NCI-H510A treated with DMSO at 0.1 percent for 48 hours (cell line): ENCODE measurements at regions not wholly inside any gene's neighbourhood (a gene's known extent, or its start where the extent isn't known, plus 50 kb on each side); places are given as distances from the start of the nearest gene placed in this dataset.

Source experiments
- DNase-seq: peaks from one replicate; lab custom pipeline; 2025; lab: John Stamatoyannopoulos, UW

DNA sequence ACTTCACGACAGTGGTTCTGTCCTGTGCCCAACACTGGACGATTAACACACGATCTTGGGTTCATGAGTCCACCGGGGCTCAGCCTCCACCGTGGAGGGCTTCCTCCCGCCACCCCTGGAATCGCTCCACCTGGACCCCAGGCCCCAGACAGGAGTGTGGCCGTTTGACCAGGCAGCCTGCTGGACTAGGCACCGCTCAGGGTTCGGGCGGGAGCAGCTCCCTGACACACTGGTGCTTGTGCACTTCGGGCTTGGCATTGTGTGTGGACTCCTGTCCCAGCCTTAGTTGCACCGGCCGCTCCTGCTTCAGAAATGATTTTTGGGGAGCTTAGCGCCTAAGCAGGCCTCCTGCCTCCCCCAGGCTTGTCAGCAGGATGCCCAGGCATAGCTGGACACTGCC, 617.4 kb upstream of the SALL3 start:
- DNase-seq, result no peak

DNA sequence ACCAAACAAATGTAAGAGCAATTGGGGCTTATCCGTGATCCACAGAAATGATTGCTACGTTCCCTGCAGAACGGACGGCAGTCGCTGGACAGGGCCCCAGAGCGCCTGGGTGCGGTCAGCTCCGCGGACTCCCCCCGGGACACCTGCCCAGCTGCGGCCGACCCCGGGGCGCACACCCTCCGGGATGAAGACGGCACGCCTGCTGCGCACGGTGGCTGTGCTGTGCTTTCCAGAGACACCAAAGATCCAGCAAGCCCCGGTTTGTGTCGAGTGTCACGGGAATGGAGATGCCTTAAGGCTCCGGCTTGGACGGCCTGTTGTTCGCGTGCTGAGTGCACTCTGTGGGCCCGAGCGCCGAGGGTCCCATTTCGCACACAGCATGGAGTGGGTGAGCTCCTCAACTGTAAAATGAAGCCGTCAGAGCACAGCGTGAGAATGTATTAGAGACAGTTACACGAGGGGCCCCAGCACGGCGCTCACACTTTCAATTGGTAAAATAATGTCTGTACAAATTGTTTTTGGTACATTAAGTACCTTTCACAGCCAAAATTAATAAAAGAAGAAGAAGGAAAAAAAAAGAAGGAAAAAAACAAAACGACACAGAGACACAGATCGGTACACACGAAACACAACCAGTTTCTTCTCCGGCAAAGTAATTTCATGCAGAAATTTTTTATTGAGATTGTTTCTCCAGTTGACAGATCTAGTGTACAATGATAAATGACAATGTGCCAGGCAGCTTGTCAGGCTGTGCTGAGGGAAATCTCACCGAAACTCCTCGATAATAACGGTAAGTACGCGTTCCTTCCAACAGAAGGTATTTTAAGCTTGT, 615.8 kb upstream of the SALL3 start:
- no peak for DNase-seq

GRCh38 chr18:78364388-78364960, 615.1 kb upstream of the SALL3 start:
- DNase-seq, result no peak

- no peak for DNase-seq
These were observed 611.6 kb upstream of the SALL3 start for GRCh38 chr18:78367996-78368395.

DNA sequence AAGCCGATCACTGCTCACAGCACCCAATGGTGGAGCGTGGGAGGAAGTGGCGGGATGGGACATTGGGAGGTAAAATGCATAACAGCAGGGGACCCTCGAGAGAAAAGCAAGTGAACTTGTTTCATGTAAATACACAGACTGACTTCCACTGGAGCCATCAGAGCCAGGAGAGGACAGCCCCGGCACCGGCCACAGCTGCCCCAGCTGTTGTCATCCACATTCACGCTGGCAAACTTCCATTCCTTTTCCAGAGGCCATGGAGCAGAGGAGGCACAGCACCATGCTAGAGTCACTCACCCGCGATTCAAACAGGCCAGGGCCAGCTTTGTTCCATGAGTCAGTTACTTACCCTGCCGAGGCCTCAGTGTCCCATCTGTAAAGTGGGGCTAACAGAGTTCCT, 610.9 kb upstream of the SALL3 start:
- no peak for DNase-seq

DNA sequence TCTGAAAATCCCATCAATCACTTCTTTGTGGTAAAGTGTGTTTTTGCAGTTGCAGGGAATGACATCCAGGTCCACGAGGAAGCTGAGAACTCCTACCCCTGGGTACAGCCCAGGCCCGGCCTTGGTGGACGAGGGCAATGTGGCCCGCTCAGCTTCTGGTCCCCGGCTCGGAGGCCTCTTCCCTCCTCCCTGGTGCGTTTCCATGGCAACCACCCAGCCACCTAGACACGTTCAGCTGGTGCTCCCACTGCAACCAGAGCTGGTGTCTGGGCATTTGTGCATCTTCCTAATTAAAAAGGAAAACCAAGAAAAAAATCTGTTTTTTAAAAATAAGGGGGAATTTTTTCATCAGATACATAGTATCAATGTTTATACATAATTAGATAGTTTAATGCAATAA, 603.6 kb upstream of the SALL3 start:
- DNase-seq, result no peak

- DNase-seq, result no peak
These were observed 601.2 kb upstream of the SALL3 start for GRCh38 chr18:78378403-78378802.

DNA sequence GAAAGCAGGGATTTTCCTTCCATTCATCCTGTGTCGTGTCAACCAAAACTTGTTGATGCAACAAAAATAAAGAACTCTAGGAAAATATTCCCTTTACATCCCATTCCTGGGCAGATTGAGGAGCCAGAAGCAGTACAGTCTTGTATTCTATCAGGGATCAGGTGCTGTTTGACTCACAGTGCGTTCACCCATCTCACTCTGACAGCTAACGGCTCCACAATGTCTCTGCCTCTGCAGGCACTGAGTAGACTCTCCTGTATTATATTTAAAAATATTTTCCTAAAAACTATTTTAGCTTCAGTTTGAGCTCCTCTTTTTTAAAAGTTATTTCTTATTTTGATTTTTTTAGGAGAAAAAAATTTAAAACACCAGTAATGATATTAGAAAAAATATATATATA, 600.6 kb upstream of the SALL3 start:
- DNase-seq, result no peak

GRCh38 chr18:78390348-78390951, 589.2 kb upstream of the SALL3 start:
- DNase-seq, result no peak

DNA sequence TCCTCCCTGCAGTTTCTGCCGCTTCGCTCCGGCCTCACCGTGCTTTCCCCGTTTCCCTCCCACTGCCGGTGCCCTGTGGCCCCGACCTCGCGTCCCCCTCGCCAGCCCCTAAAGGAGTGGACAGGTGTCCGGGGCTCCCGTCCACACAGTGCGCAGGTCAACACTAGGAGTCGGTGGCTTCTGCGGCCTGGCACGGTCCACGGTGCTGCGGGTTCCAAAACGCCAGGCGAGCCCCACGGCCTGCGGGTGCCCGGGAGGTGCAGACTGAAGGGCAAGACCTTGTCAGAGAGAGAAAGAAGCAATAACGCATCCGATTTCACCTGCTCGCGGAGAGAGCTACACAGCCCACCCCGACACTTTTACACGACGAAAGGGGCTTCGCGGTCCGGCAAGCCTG, 588.7 kb upstream of the SALL3 start:
- DNase-seq, result no peak

DNA sequence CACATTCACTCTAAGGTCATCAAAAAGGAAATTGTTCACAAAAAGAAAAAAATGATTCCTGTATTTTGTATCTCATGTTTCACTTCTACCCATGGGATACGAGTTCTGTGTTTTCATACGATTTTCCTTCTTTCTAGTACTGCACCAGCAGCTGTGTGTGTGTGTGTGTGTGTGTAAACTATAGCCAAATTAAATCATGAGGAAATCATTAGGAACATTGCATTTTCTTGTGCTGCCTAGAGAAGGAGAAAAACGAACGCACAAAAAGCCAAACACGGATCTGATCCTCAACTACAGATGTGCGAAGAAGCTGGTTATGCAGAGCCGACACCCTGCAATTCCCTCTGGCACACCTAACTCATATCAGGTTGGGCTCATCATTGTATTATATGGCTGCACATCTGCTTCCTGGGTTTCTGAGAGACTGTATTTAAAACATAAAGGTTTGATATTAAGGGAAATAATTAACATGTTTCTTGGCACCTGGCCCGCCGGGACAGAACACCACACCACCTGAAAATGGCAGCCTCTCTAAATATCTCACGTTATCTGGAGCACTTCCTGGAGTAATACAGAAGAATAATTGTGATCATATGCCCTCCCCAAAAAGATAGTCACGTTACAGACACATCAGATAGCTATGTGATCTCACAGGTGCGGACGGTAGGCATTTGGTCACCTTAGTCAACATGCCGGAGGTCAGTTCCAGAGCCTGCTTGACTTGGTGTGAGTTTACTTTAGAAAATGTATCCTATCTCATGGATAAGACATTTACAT, 586.3 kb upstream of the SALL3 start:
- DNase-seq, result no peak

GRCh38 chr18:78396077-78396476, 583.5 kb upstream of the SALL3 start:
- DNase-seq, result no peak

DNA sequence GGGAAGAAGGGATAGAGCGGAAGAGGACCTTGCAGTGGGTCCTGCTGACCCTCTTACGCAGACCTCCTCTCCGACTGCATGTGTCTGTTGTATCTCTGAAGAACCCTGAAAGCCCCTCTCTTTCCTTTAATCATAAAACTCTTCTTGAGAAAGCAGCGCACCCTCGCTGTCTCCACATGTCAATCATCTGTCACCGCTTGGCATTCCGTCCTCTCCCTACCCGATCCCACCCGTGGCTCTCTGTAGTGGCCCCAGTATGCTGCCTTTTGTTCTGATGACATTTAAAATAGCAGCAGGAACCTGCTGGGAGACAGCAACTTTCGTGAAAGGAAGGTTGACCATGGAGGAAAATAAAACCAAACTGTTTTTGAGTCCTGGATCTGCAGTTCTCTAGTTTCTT, 582.9 kb upstream of the SALL3 start:
- DNase-seq, result no peak

GRCh38 chr18:78399992-78400503, 579.6 kb upstream of the SALL3 start:
- no peak for DNase-seq

GRCh38 chr18:78402440-78402839, 577.2 kb upstream of the SALL3 start:
- no peak for DNase-seq

DNA sequence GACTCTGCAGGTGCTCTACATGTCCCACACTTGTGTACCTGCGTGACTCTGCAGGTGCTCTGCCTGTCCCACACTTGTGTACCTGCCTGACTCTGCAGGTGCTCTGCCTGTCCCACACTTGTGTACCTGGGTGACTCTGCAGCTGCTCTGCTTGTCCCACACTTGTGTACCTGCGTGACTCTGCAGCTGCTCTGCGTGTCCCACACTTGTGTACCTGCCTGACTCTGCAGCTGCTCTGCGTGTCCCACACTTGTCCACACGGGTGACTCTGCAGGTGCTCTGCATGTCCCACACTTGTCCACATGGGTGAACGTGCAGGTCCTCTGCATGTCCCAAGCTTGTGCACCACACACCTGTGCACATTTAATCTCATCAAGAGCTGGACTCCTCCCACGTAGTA, 576.7 kb upstream of the SALL3 start:
- DNase-seq, result no peak

GRCh38 chr18:78403371-78403770, 576.2 kb upstream of the SALL3 start:
- DNase-seq, result no peak

GRCh38 chr18:78405763-78406162, 573.9 kb upstream of the SALL3 start:
- DNase-seq, result no peak

DNA sequence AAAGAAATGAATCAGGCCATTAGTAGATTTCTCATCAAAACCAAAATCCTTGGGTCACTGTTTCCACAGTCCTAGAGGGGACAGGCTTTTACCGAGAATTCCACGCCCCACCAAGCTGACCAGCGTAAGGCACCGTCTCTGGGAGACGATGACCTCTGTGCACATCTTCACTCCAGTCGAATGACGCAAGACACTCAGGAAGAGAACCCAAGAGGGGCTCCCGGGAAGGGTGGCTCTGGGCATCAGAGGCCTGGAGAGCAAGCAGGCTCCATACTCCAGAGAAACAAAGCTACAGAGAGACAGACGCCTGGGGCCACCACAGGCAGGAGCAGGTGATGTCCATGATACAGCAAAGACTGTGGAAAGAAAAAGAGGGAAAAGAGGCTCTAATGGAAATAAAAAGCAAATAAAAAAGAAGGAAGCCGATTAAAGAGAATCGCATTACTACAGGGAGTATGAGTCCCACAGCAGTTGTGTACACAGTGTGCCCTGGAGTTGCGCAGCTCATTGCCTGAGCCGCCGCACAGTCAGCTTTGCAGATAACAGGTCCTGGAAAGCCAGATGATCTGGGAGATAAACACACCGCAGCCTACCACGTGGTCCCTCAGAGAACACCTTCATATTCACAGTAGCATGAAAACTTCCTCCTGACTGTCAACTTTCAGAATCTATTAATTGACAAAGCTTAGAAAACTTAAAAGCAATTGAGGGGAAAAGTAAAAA, 572.7 kb upstream of the SALL3 start:
- DNase-seq, result peak; percentile 81

DNA sequence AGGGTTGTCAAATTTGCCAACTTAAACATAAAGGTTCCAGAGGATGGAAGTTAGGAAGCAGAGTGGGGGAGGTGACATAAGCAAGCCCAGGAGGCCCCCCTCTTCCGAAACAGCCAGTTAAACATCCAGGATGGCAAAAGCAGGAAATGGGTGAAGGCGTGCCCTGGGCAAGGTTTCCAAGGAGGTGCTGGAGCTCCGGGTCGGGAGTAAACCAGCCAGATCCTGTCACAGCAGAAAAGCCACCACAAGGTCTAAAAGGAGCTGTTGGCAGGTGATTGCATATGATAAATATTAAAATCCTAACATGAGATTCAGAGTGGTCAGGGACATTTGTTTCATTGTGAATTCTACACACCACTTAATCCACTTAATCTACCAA, 572.2 kb upstream of the SALL3 start:
- peak; percentile 81 for DNase-seq

- DNase-seq, result no peak
These were observed 571.0 kb upstream of the SALL3 start for GRCh38 chr18:78408623-78409022.
